H1 (cell line): ENCODE measurements at regions not wholly inside any gene's neighbourhood (a gene's known extent, or its start where the extent isn't known, plus 50 kb on each side); places are given as distances from the start of the nearest gene placed in this dataset.

ENCODE experiments used
- CTCF ChIA-PET: fragments of 300-600 bp; sonication (Branson Sonifier 250); formaldehyde crosslinking; loops from one replicate; lab custom pipeline; 2021; ENCODE audit not compliant: partially characterized antibody; lab: Charles Lee
- POLR2A ChIA-PET: fragments of 300-600 bp; sonication (Branson Sonifier 250); formaldehyde crosslinking; loops from one replicate; lab custom pipeline; 2021; ENCODE audit warnings: inconsistent platforms; ENCODE audit not compliant: partially characterized antibody; lab: Charles Lee
- DNase-seq, 2 experiments: peaks; one replicate each; pipeline versions ENCODE4 v3.0.0 to v3.0.0-alpha.2; 2010 to 2022; ENCODE audit warnings: low spot score in 2 of 2, low read depth in 1 of 2, mixed read lengths in 1 of 2
- FAIRE-seq: peaks from 2 replicates; lab custom pipeline; 2011; peaks lifted over from hg19 to GRCh38; lab: Jason Lieb, UNC
- H2AFZ ChIP-seq: 2 replicates; pipeline ENCODE4 v1.8.1; 2012; ENCODE audit warnings: low read length, inconsistent platforms
- H2AK5ac ChIP-seq: 2 replicates; pipeline ENCODE4 v1.6.1; 2013; ENCODE audit warnings: low read depth, low read length
- H2BK120ac ChIP-seq: replicated peaks from 2 replicates; pipeline ENCODE3; 2013; ENCODE audit warnings: low read depth, low read length, inconsistent platforms
- H2BK12ac ChIP-seq: 2 replicates; pipeline ENCODE4 v1.6.1; 2013; ENCODE audit warnings: low read depth, low read length
- H2BK15ac ChIP-seq: 2 replicates; pipeline ENCODE4 v1.6.1; 2013; ENCODE audit warnings: low read length
- H2BK20ac ChIP-seq: 2 replicates; pipeline ENCODE4 v1.6.1; 2013; ENCODE audit warnings: low read length
- H2BK5ac ChIP-seq: 2 replicates; pipeline ENCODE4 v1.6.1; 2013; ENCODE audit warnings: low read depth, low read length
- H3K14ac ChIP-seq: 2 replicates; pipeline ENCODE4 v1.6.1; 2013; ENCODE audit warnings: inconsistent platforms; ENCODE audit not compliant: insufficient read length
- H3K18ac ChIP-seq: 2 replicates; pipeline ENCODE4 v1.6.1; 2013; ENCODE audit warnings: low read length; ENCODE audit errors: extremely low read depth
- H3K23ac ChIP-seq: 2 replicates; pipeline ENCODE4 v1.6.1; 2013; ENCODE audit warnings: inconsistent platforms; ENCODE audit not compliant: insufficient read length
- H3K23me2 ChIP-seq: 2 replicates; pipeline ENCODE4 v1.6.1; 2013; ENCODE audit warnings: low read depth, low read length
- H3K27ac ChIP-seq: 2 replicates; pipeline ENCODE4 v1.6.1; 2011; ENCODE audit warnings: low read depth, low read length, inconsistent platforms
- H3K27me3 ChIP-seq, 4 experiments: replicated peaks in 1 of 4; 1 replicate in 1 of 4; 2 replicates in 3 of 4; pipeline versions ENCODE4 v1.6.1 to v1.8.1; 2011 to 2013; ENCODE audit warnings: low read length in 3 of 4, mild to moderate bottlenecking in 3 of 4, inconsistent platforms in 2 of 4, mixed read lengths in 2 of 4, moderate library complexity in 1 of 4; ENCODE audit not compliant: control insufficient read depth in 3 of 4, insufficient read depth in 3 of 4; ENCODE audit errors: extremely low read depth in 1 of 4
- H3K36me3 ChIP-seq, 4 experiments: 2 replicates each; pipeline versions ENCODE4 v1.6.1 to v1.8.1; 2011 to 2013; ENCODE audit warnings: mild to moderate bottlenecking in 4 of 4, low read length in 3 of 4, moderate library complexity in 2 of 4, control low read depth in 1 of 4, inconsistent platforms in 1 of 4; ENCODE audit not compliant: insufficient read depth in 4 of 4, control insufficient read depth in 2 of 4
- H3K4ac ChIP-seq: replicated peaks from 2 replicates; pipeline ENCODE3; 2013; ENCODE audit warnings: low read length, low read depth, mixed read lengths, inconsistent platforms; ENCODE audit not compliant: insufficient read length
- H3K4me1 ChIP-seq, 4 experiments: replicated peaks in 1 of 4; 1 replicate in 1 of 4; 2 replicates in 3 of 4; pipeline versions ENCODE4 v1.6.1 to v1.8.1; 2011 to 2013; ENCODE audit warnings: low read length in 3 of 4, inconsistent platforms in 2 of 4, mixed read lengths in 1 of 4; ENCODE audit not compliant: insufficient read depth in 4 of 4, control insufficient read depth in 3 of 4
- H3K4me2 ChIP-seq, 2 experiments: 2 replicates each; pipeline versions ENCODE4 v1.6.1 to v1.8.1; 2011 to 2013; ENCODE audit warnings: low read depth in 2 of 2, low read length in 2 of 2, control low read depth in 1 of 2, inconsistent platforms in 1 of 2, mild to moderate bottlenecking in 1 of 2; ENCODE audit not compliant: insufficient read depth in 1 of 2
- H3K4me3 ChIP-seq, 4 experiments: fragments of 200-600, 300-600 bp in 1 of 4; sonication (generic), shearing (Covaris generic), sonication (Bioruptor Twin) in 1 of 4; 2 replicates each; pipeline versions ENCODE4 v1.5.1 to v1.8.1; 2011 to 2016; ENCODE audit warnings: low read length in 4 of 4, low read depth in 3 of 4, control low read depth in 2 of 4, inconsistent platforms in 2 of 4, mild to moderate bottlenecking in 2 of 4, mixed read lengths in 1 of 4, moderate library complexity in 1 of 4; ENCODE audit not compliant: insufficient read depth in 2 of 4; ENCODE audit errors: extremely low read depth in 1 of 4
- H3K56ac ChIP-seq: replicated peaks from 2 replicates; pipeline ENCODE3; 2013; ENCODE audit warnings: low read depth, mild to moderate bottlenecking, mixed read lengths, low read length, inconsistent platforms; ENCODE audit not compliant: insufficient read length
- H3K79me1 ChIP-seq: 2 replicates; pipeline ENCODE4 v1.6.1; 2013; ENCODE audit warnings: low read depth, low read length, control low read depth
- H3K79me2 ChIP-seq, 2 experiments: 2 replicates each; pipeline versions ENCODE4 v1.6.1 to v1.8.1; 2012 to 2013; ENCODE audit warnings: low read length in 2 of 2, mild to moderate bottlenecking in 2 of 2, inconsistent platforms in 1 of 2; ENCODE audit not compliant: insufficient read depth in 2 of 2, control insufficient read depth in 1 of 2
- H3K9ac ChIP-seq, 4 experiments: replicated peaks in 1 of 4; 1 replicate in 1 of 4; 2 replicates in 3 of 4; pipeline versions ENCODE4 v1.6.1 to v1.8.1; 2011 to 2013; ENCODE audit warnings: low read depth in 3 of 4, low read length in 3 of 4, control low read depth in 2 of 4, mild to moderate bottlenecking in 2 of 4, moderate library complexity in 2 of 4, inconsistent platforms in 1 of 4; ENCODE audit errors: extremely low read depth in 1 of 4
- H3K9me3 ChIP-seq, 2 experiments: 2 replicates each; pipeline versions ENCODE4 v1.6.1 to v1.8.1; 2012 to 2013; ENCODE audit warnings: mild to moderate bottlenecking in 2 of 2, moderate library complexity in 2 of 2, control low read depth in 1 of 2, inconsistent platforms in 1 of 2, low read depth in 1 of 2, low read length in 1 of 2, mixed read lengths in 1 of 2; ENCODE audit not compliant: insufficient read depth in 2 of 2
- H4K20me1 ChIP-seq, 2 experiments: replicated peaks in 1 of 2; 2 replicates each; pipeline versions ENCODE3 to v1.8.1; 2011 to 2013; ENCODE audit warnings: inconsistent platforms in 2 of 2, low read length in 2 of 2, mild to moderate bottlenecking in 1 of 2; ENCODE audit not compliant: insufficient read depth in 2 of 2, control insufficient read depth in 1 of 2
- H4K5ac ChIP-seq: 2 replicates; pipeline ENCODE4 v1.6.1; 2013; ENCODE audit warnings: low read length, low read depth, mixed read lengths, inconsistent platforms; ENCODE audit not compliant: insufficient read length
- H4K8ac ChIP-seq: 2 replicates; pipeline ENCODE4 v1.8.0; 2013; ENCODE audit warnings: mild to moderate bottlenecking, moderate library complexity, low read length, inconsistent platforms; ENCODE audit not compliant: insufficient read depth; ENCODE audit errors: extremely low read depth
- H4K91ac ChIP-seq: replicated peaks from 2 replicates; pipeline ENCODE3; 2013; ENCODE audit warnings: low read length, mixed read lengths, inconsistent platforms; ENCODE audit not compliant: insufficient read length
- ASH2L ChIP-seq: fragments of 200-600, 300-600 bp; sonication (generic); IDR thresholded peaks from one replicate; pipeline ENCODE4 v1.7.1; 2017; ENCODE audit warnings: low read length
- CEBPB ChIP-seq: IDR thresholded peaks from 2 replicates; pipeline ENCODE4 v1.6.1; 2012; ENCODE audit warnings: low read depth, low read length
- CHD2 ChIP-seq: IDR thresholded peaks from 2 replicates; pipeline ENCODE4 v1.6.1; 2012; ENCODE audit warnings: low read length, improper control_type of control experiment
- EP300 ChIP-seq, 2 experiments: IDR thresholded peaks; 1 replicate in 1 of 2; 2 replicates in 1 of 2; pipeline ENCODE4 v1.6.1; 2011 to 2012; ENCODE audit warnings: low read depth in 2 of 2, low read length in 2 of 2, mild to moderate bottlenecking in 2 of 2, borderline replicate concordance in 1 of 2, inconsistent platforms in 1 of 2, moderate library complexity in 1 of 2
- GABPA ChIP-seq: IDR thresholded peaks from 2 replicates; pipeline ENCODE4 v1.6.1; 2011; ENCODE audit warnings: mild to moderate bottlenecking, low read length, moderate library complexity, borderline replicate concordance; ENCODE audit not compliant: insufficient read depth
- MAFK ChIP-seq: IDR thresholded peaks from 2 replicates; pipeline ENCODE4 v1.6.1; 2012; ENCODE audit warnings: low read depth, mild to moderate bottlenecking, improper control_type of control experiment, low read length
- TAF7 ChIP-seq: optimal IDR thresholded peaks from 2 replicates; pipeline ENCODE3; 2011; ENCODE audit warnings: low read depth, mild to moderate bottlenecking, inconsistent platforms, low read length, moderate library complexity, borderline replicate concordance
- ZNF274 ChIP-seq: IDR thresholded peaks from 2 replicates; pipeline ENCODE4 v1.7.0; 2012; ENCODE audit warnings: low read length, borderline replicate concordance; ENCODE audit errors: extremely low read depth
- WGBS, 2 experiments: shearing (Covaris generic) in 1 of 2; methylation state at CpG; one replicate each; pipeline versions ENCODE4 v1.1.6 to v1.1.7; 2013 to 2015; ENCODE audit warnings: low lambda C conversion rate in 2 of 2, mixed read lengths in 2 of 2, inconsistent platforms in 1 of 2, low coverage in 1 of 2, missing lambda C conversion rate in 1 of 2; ENCODE audit not compliant: insufficient replicate concordance in 2 of 2, insufficient coverage in 1 of 2, insufficient read length in 1 of 2; ENCODE audit errors: extremely low coverage in 1 of 2, missing lambda C conversion rate in 1 of 2; 5-methylcytosine and 5-hydroxymethylcytosine counted together
- TF ChIP-seq, protein P1 (sequence below): IDR thresholded peaks from 2 replicates; pipeline ENCODE4 v1.6.1; 2012; ENCODE audit warnings: inconsistent platforms
- TF ChIP-seq, protein P2 (sequence below): IDR thresholded peaks from 2 replicates; pipeline ENCODE4 v1.6.1; 2012; ENCODE audit warnings: low read length, inconsistent platforms
- TF ChIP-seq, protein P3 (sequence below): IDR thresholded peaks from 2 replicates; pipeline ENCODE4 v1.6.1; 2011; ENCODE audit warnings: low read depth, mild to moderate bottlenecking, low read length; ENCODE audit not compliant: insufficient read depth

DNA sequence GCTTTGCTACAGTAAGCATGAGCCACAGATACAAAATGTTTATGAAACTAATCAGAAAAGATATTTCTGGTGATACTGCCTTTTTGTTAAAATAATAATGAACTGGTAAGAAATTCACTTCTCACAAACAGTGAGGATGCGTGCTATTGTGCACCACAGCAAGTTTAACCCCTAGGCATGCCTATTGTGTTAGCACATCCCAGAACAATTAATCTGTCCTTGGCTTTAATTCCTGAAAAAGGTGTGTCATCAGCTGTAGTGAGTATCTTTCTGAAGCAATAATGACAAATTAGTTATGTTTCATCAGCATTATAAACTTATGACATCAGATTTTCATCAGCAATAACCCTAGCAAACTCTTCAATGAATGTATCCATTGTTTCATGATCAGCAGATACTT, 1307.2 kb downstream of the EFNA5 start:
- Histone ChIP-seq H3K18ac (no peak overlapping the region), H3K4me1 (no peaks in the 10 kb centered on the region), H3K4me3 (no peak overlapping the region), H4K91ac (no peak overlapping the region), H3K4ac (no peak overlapping the region), H3K23me2 (no peaks in the 10 kb centered on the region), H3K27me3 (peaks cover 0 to 1% (median 0%) of the 10 kb centered on the region in 4 experiments; a peak in 1 of 7 replicates), H3K14ac (no peak overlapping the region), H4K8ac (no peak overlapping the region), H3K36me3 (no peaks in the 10 kb centered on the region), H3K9ac (no peak overlapping the region), H3K79me2 (no peaks in the 10 kb centered on the region), H3K56ac (no peak overlapping the region), H4K5ac (no peak overlapping the region), H2BK15ac (no peak overlapping the region), H4K20me1 (no peaks in the 10 kb centered on the region), H3K9me3 (no peaks in the 10 kb centered on the region), H2AFZ (no peak overlapping the region), H3K23ac (no peak overlapping the region), H3K79me1 (no peaks in the 10 kb centered on the region), H2AK5ac (no peak overlapping the region), H2BK12ac (no peak overlapping the region), H2BK5ac (no peak overlapping the region), H3K4me2 (no peak overlapping the region), H2BK20ac (no peak overlapping the region), H2BK120ac (no peak overlapping the region), H3K27ac (no peak overlapping the region)
- ChIA-PET POLR2A (no interaction called here), CTCF (no interaction called here)
- FAIRE-seq (no peak), DNase-seq (no peak)
- WGBS, 2 experiments, result 72% methylated on average over 1 of the region's 1 CpG; no CpG with 5 or more reads in 1 of the 2 experiments
- TF ChIP-seq, protein P1, sequence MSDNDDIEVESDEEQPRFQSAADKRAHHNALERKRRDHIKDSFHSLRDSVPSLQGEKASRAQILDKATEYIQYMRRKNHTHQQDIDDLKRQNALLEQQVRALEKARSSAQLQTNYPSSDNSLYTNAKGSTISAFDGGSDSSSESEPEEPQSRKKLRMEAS, result no peak
- TF ChIP-seq, protein P2, sequence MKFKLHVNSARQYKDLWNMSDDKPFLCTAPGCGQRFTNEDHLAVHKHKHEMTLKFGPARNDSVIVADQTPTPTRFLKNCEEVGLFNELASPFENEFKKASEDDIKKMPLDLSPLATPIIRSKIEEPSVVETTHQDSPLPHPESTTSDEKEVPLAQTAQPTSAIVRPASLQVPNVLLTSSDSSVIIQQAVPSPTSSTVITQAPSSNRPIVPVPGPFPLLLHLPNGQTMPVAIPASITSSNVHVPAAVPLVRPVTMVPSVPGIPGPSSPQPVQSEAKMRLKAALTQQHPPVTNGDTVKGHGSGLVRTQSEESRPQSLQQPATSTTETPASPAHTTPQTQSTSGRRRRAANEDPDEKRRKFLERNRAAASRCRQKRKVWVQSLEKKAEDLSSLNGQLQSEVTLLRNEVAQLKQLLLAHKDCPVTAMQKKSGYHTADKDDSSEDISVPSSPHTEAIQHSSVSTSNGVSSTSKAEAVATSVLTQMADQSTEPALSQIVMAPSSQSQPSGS, result no peak
- TF ChIP-seq CEBPB (no peak), ZNF274 (no peak), MAFK (no peak), CHD2 (no peak), TAF7 (no peak), ASH2L (no peak), GABPA (no peak), EP300 (IDR thresholded peaks at IDR 0.05; ENCODE audit: borderline replicate concordance in 1 of 2, low read depth in 2 of 2, low read length in 2 of 2) (no peak)
- TF ChIP-seq, protein P3, sequence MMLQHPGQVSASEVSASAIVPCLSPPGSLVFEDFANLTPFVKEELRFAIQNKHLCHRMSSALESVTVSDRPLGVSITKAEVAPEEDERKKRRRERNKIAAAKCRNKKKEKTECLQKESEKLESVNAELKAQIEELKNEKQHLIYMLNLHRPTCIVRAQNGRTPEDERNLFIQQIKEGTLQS, result no peak
